Activated T-cell treated with anti-CD3 and anti-CD28 coated beads for 48 hours (primary cell): ENCODE measurements at regions not wholly inside any gene's neighbourhood (a gene's known extent, or its start where the extent isn't known, plus 50 kb on each side); places are given as distances from the start of the nearest gene placed in this dataset.

Experiments used
- DNase-seq: peaks from one replicate; pipeline ENCODE4 v3.0.0-alpha.2; 2020; ENCODE audit warnings: low read depth

- DNase-seq = no peak
Measured at GRCh38 chr1:165025805-165026204, 330.7 kb downstream of the LMX1A start.

- DNase-seq = no peak
Measured at GRCh38 chr1:165014753-165015152, 341.8 kb downstream of the LMX1A start.

GRCh38 chr1:165011991-165012531 lies 344.5 kb downstream of the LMX1A start:
- DNase-seq = no peak

- DNase-seq = no peak
Measured at GRCh38 chr1:165011186-165011585, 345.3 kb downstream of the LMX1A start.

GRCh38 chr1:165010418-165011070 lies 346.0 kb downstream of the LMX1A start:
- DNase-seq = no peak

GRCh38 chr1:165006831-165007230 lies 349.7 kb downstream of the LMX1A start:
- DNase-seq = no peak

GRCh38 chr1:164999146-164999545 lies 357.4 kb downstream of the LMX1A start:
- DNase-seq = no peak

GRCh38 chr1:164991763-164992314 lies 364.7 kb downstream of the LMX1A start:
- no peak for DNase-seq

GRCh38 chr1:164983023-164983650 lies 373.4 kb downstream of the LMX1A start:
- no peak for DNase-seq

- no peak for DNase-seq
Measured at GRCh38 chr1:164982545-164982944, 374.0 kb downstream of the LMX1A start.

GRCh38 chr1:164977561-164977960 lies 379.0 kb downstream of the LMX1A start:
- DNase-seq = no peak

GRCh38 chr1:164971921-164972415 lies 384.5 kb downstream of the LMX1A start:
- no peak for DNase-seq

GRCh38 chr1:164971391-164971790 lies 385.1 kb downstream of the LMX1A start:
- no peak for DNase-seq

- no peak for DNase-seq
Measured at GRCh38 chr1:164969253-164969652, 387.3 kb downstream of the LMX1A start.

- DNase-seq = no peak
Measured at GRCh38 chr1:164967300-164967699, 389.2 kb downstream of the LMX1A start.

GRCh38 chr1:164961715-164962114 lies 394.8 kb downstream of the LMX1A start:
- DNase-seq = no peak

GRCh38 chr1:164958982-164959768 lies 397.3 kb downstream of the LMX1A start:
- DNase-seq = no peak

GRCh38 chr1:164953815-164954214 lies 394.8 kb downstream of the PBX1 start:
- DNase-seq = no peak

- no peak for DNase-seq
Measured at GRCh38 chr1:164953098-164953497, 394.1 kb downstream of the PBX1 start.

- no peak for DNase-seq
Measured at GRCh38 chr1:164951508-164951907, 392.5 kb downstream of the PBX1 start.

- DNase-seq = no peak
Measured at GRCh38 chr1:164950541-164950986, 391.6 kb downstream of the PBX1 start.

- no peak for DNase-seq
Measured at GRCh38 chr1:164949771-164950471, 390.9 kb downstream of the PBX1 start.
